Esophagus squamous epithelium (tissue), 4 donors: ENCODE measurements at regions not wholly inside any gene's neighbourhood (a gene's known extent, or its start where the extent isn't known, plus 50 kb on each side); places are given as distances from the start of the nearest gene placed in this dataset.

Experiments used
- CTCF ChIP-seq, 6 experiments: fragments of 450-650 bp in 4 of 6; fragments of 200-600 bp in 2 of 6; sonication (generic) in 2 of 6; IDR thresholded peaks; one replicate each; pipeline ENCODE4 v1.5.1; 2016 to 2019; ENCODE audit warnings: antibody characterized with exemption in 6 of 6, mild to moderate bottlenecking in 4 of 6, moderate library complexity in 4 of 6
- POLR2A ChIP-seq, 4 donors: fragments of 450-650 bp; IDR thresholded peaks; one replicate each; pipeline ENCODE4 v1.6.1; 2017; ENCODE audit warnings: antibody characterized with exemption in 4 of 4, mild to moderate bottlenecking in 4 of 4, moderate library complexity in 3 of 4

GRCh38 chr9:106528158-106528557, 334.8 kb upstream of the ZNF462 start:
- TF ChIP-seq CTCF (IDR thresholded peaks at IDR 0.05) (no peak), POLR2A (IDR thresholded peaks at IDR 0.05) (no peak)
